Spleen (tissue), 7 donors: ENCODE measurements at regions not wholly inside any gene's neighbourhood (a gene's known extent, or its start where the extent isn't known, plus 50 kb on each side); places are given as distances from the start of the nearest gene placed in this dataset.

ENCODE experiments used
- CTCF ChIP-seq, 11 experiments: fragments of 200-600 bp in 7 of 11; fragments of 450-650 bp in 4 of 11; sonication (generic) in 4 of 11; IDR thresholded peaks in 8 of 11; conservative IDR thresholded peaks in 3 of 11; 1 replicate in 7 of 11; 2 replicates in 4 of 11; pipeline versions ENCODE4 v1.4.0 to v1.8.0; 2016 to 2021; ENCODE audit warnings: antibody characterized with exemption in 11 of 11, inconsistent platforms in 4 of 11, mild to moderate bottlenecking in 1 of 11
- POLR2A ChIP-seq, 3 donors: fragments of 450-650 bp; IDR thresholded peaks; one replicate each; pipeline ENCODE4 v1.5.1; 2017; ENCODE audit warnings: antibody characterized with exemption in 3 of 3, mild to moderate bottlenecking in 1 of 3
- POLR2AphosphoS5 ChIP-seq, 3 donors: sonication (generic); formaldehyde crosslinking; IDR thresholded peaks; one replicate each; pipeline ENCODE4 v1.5.1; 2017; ENCODE audit warnings: antibody characterized with exemption in 3 of 3
- donor health status: DM: no; HTN: no; CAD: no; lungs with moderate emphysema.
- donor health status: DM: no; HTN: no; CAD: no.
- donor health status: DM: no; HTN: no; CAD: no.

GRCh38 chr16:77009453-77009852 lies 181.5 kb upstream of the MON1B start:
- TF ChIP-seq CTCF (IDR thresholded peaks at IDR 0.05 in 8 of 11, conservative IDR thresholded peaks at IDR 0.05 in 3 of 11) (no peak), POLR2A (IDR thresholded peaks at IDR 0.05) (no peak), POLR2AphosphoS5 (IDR thresholded peaks at IDR 0.05) (no peak)
